ENCODE measurements at regions not wholly inside any gene's neighbourhood (a gene's known extent, or its start where the extent isn't known, plus 50 kb on each side); places are given as distances from the start of the nearest gene placed in this dataset.

- TF ChIP-seq, protein P1, sequence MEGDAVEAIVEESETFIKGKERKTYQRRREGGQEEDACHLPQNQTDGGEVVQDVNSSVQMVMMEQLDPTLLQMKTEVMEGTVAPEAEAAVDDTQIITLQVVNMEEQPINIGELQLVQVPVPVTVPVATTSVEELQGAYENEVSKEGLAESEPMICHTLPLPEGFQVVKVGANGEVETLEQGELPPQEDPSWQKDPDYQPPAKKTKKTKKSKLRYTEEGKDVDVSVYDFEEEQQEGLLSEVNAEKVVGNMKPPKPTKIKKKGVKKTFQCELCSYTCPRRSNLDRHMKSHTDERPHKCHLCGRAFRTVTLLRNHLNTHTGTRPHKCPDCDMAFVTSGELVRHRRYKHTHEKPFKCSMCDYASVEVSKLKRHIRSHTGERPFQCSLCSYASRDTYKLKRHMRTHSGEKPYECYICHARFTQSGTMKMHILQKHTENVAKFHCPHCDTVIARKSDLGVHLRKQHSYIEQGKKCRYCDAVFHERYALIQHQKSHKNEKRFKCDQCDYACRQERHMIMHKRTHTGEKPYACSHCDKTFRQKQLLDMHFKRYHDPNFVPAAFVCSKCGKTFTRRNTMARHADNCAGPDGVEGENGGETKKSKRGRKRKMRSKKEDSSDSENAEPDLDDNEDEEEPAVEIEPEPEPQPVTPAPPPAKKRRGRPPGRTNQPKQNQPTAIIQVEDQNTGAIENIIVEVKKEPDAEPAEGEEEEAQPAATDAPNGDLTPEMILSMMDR (IDR thresholded peaks at IDR 0.05) = no peak
- no peak for TF ChIP-seq POLR2A (IDR thresholded peaks at IDR 0.05)
Observed at GRCh38 chr7:41232086-41232485, 470.8 kb downstream of the INHBA start.

Measured in right lobe of liver (tissue), 4 donors.